K562 (cell line): ENCODE measurements at regions not wholly inside any gene's neighbourhood (a gene's known extent, or its start where the extent isn't known, plus 50 kb on each side); places are given as distances from the start of the nearest gene placed in this dataset.

ENCODE experiments used
- ATAC-seq: fragments of 200-7000 bp; cut with Tn5 transposase; 3 replicates; pipeline ENCODE4 v1.9.1; 2020; ENCODE audit warnings: moderate library complexity
- BruUV-seq: library from RNA; stranded (reverse); fragments of 400-500 nt; replicated peaks from 2 replicates; lab custom pipeline; 2021; lab: Mats Ljungman, UMichigan
- CTCF ChIA-PET: fragments of 300-600 bp; formaldehyde crosslinking; extraction: SDS; loops from one replicate; lab custom pipeline; 2021; ENCODE audit warnings: low intra/inter-chr PET ratio; lab: Yijun Ruan, JAX
- POLR2A ChIA-PET: fragments of 300-600, 350-650 bp; sonication (Branson Sonifier 250); formaldehyde crosslinking; extraction: SDS; loops from one replicate; lab custom pipeline; 2021; ENCODE audit warnings: antibody characterized with exemption, inconsistent platforms; lab: Yijun Ruan, JAX
- DNase-seq, 4 experiments: peaks; one replicate each; pipeline versions ENCODE4 v3.0.0 to v3.0.0-alpha.2; 2011 to 2018; ENCODE audit warnings: low spot score in 3 of 4, mixed read lengths in 3 of 4; ENCODE audit errors: extremely low read depth in 1 of 4
- FAIRE-seq: peaks from 2 replicates; lab custom pipeline; 2011; peaks lifted over from hg19 to GRCh38; lab: Jason Lieb, UNC
- H2AFZ ChIP-seq: 2 replicates; pipeline ENCODE4 v1.6.0; 2011; ENCODE audit warnings: low read depth, low read length, control low read depth, inconsistent platforms
- H3K27ac ChIP-seq: fragments of 200-600 bp; 3 replicates; pipeline ENCODE4 v1.8.0; 2011; ENCODE audit warnings: low read depth, mild to moderate bottlenecking, control low read depth, inconsistent platforms, low read length, moderate library complexity, mixed read lengths; ENCODE audit errors: extremely low read depth
- H3K27me3 ChIP-seq, 2 experiments: fragments of 300-600 bp in 1 of 2; 2 replicates in 1 of 2; 3 replicates in 1 of 2; pipeline versions ENCODE4 v1.6.0 to v1.8.0; 2011; ENCODE audit warnings: inconsistent platforms in 2 of 2, low read length in 2 of 2, mild to moderate bottlenecking in 1 of 2, mixed read lengths in 1 of 2, moderate library complexity in 1 of 2; ENCODE audit not compliant: control insufficient read depth in 2 of 2, insufficient read depth in 2 of 2
- H3K36me3 ChIP-seq: fragments of 300-600 bp; 3 replicates; pipeline ENCODE4 v1.8.0; 2011; ENCODE audit warnings: mild to moderate bottlenecking, low read length, inconsistent platforms; ENCODE audit not compliant: control insufficient read depth, insufficient read depth
- H3K4me1 ChIP-seq, 2 experiments: fragments of 200-600 bp in 1 of 2; replicated peaks in 1 of 2; 2 replicates in 1 of 2; 3 replicates in 1 of 2; pipeline versions ENCODE4 v1.5.1 to v1.8.0; 2011; ENCODE audit warnings: inconsistent platforms in 2 of 2, low read length in 2 of 2, mild to moderate bottlenecking in 1 of 2, mixed read lengths in 1 of 2, moderate library complexity in 1 of 2; ENCODE audit not compliant: control insufficient read depth in 2 of 2, insufficient read depth in 2 of 2
- H3K4me2 ChIP-seq: 2 replicates; pipeline ENCODE4 v1.6.1; 2011; ENCODE audit warnings: low read length, control low read depth, inconsistent platforms, mixed read lengths; ENCODE audit not compliant: insufficient read depth
- H3K4me3 ChIP-seq: fragments of 200-600 bp; sonication (generic), shearing (Covaris generic); 2 replicates; pipeline ENCODE4 v1.5.1; 2016; ENCODE audit warnings: control low read depth, inconsistent platforms
- H3K79me2 ChIP-seq: fragments of 200-600 bp; 3 replicates; pipeline ENCODE4 v1.8.0; 2011; ENCODE audit warnings: low read length, inconsistent platforms; ENCODE audit not compliant: control insufficient read depth, insufficient read depth
- H3K9ac ChIP-seq, 2 experiments: 2 replicates each; pipeline versions ENCODE4 v1.6.0 to v1.6.1; 2011; ENCODE audit warnings: low read depth in 2 of 2, low read length in 2 of 2, control low read depth in 1 of 2, inconsistent platforms in 1 of 2, mild to moderate bottlenecking in 1 of 2, mixed read lengths in 1 of 2; ENCODE audit not compliant: insufficient read depth in 1 of 2
- H3K9me1 ChIP-seq: one replicate; pipeline ENCODE4 v1.6.0; 2011; ENCODE audit warnings: inconsistent platforms, mild to moderate bottlenecking, low read length, moderate library complexity; ENCODE audit not compliant: control insufficient read depth, insufficient read depth
- H3K9me3 ChIP-seq: replicated peaks from 2 replicates; pipeline ENCODE4 v1.5.1; 2011; ENCODE audit warnings: low read depth, low read length, inconsistent platforms; ENCODE audit not compliant: control insufficient read depth, insufficient read depth
- H4K20me1 ChIP-seq: replicated peaks from 2 replicates; pipeline ENCODE4 v1.6.1; 2011; ENCODE audit warnings: low read length, inconsistent platforms, mixed read lengths; ENCODE audit not compliant: control insufficient read depth, insufficient read depth
- BDP1 ChIP-seq: IDR thresholded peaks from 3 replicates; pipeline ENCODE4 v1.6.1; 2011; ENCODE audit not compliant: insufficient read length, insufficient read depth
- CBX3 ChIP-seq, 2 experiments: IDR thresholded peaks; 1 replicate in 1 of 2; 2 replicates in 1 of 2; pipeline ENCODE4 v1.6.1; 2012; ENCODE audit warnings: inconsistent platforms in 2 of 2, low read length in 2 of 2, borderline replicate concordance in 1 of 2, control low read depth in 1 of 2
- E2F6 ChIP-seq, 2 experiments: IDR thresholded peaks; 2 replicates each; pipeline ENCODE4 v1.6.1; 2011; ENCODE audit warnings: borderline replicate concordance in 1 of 2, control low read depth in 1 of 2, low read depth in 1 of 2, low read length in 1 of 2, mild to moderate bottlenecking in 1 of 2, mixed read lengths in 1 of 2, moderate library complexity in 1 of 2; ENCODE audit not compliant: insufficient read depth in 1 of 2, insufficient read length in 1 of 2, poor library complexity in 1 of 2, severe bottlenecking in 1 of 2; ENCODE audit errors: extremely low read depth in 1 of 2
- HBP1 ChIP-seq: fragments of 450-650 bp; formaldehyde crosslinking; IDR thresholded peaks from 2 replicates; pipeline ENCODE4 v1.4.0; 2022; ENCODE audit warnings: missing genetic modification characterization
- L3MBTL2 ChIP-seq: fragments of 450-650 bp; IDR thresholded peaks from 2 replicates; pipeline ENCODE4 v1.6.1; 2016; ENCODE audit warnings: mild to moderate bottlenecking, moderate library complexity
- MAFK ChIP-seq: IDR thresholded peaks from 2 replicates; pipeline ENCODE4 v1.6.1; 2011; ENCODE audit warnings: low read length, improper control_type of control experiment
- MCM3 ChIP-seq: fragments of 450-650 bp; IDR thresholded peaks from 2 replicates; pipeline ENCODE4 v1.6.1; 2016
- MEIS2 ChIP-seq: fragments of 450-650 bp; IDR thresholded peaks from 2 replicates; pipeline ENCODE4 v1.6.1; 2014; ENCODE audit warnings: mild to moderate bottlenecking; ENCODE audit not compliant: partially characterized antibody
- PPARD ChIP-seq: fragments of 250-450 bp; sonication (Bioruptor Pico); IDR thresholded peaks from 2 replicates; pipeline ENCODE4 v1.8.0; 2022; ENCODE audit warnings: inconsistent platforms, mild to moderate bottlenecking, moderate library complexity
- RB1 ChIP-seq: fragments of 450-650 bp; IDR thresholded peaks from 2 replicates; pipeline ENCODE4 v1.6.1; 2017; ENCODE audit warnings: low read depth, mild to moderate bottlenecking
- RBM17 ChIP-seq: fragments of 200-400 bp; formaldehyde crosslinking; IDR thresholded peaks from 2 replicates; pipeline ENCODE4 v1.6.1; 2017; ENCODE audit warnings: low read depth, mild to moderate bottlenecking, low read length, borderline replicate concordance
- RBM39 ChIP-seq: fragments of 200-400 bp; formaldehyde crosslinking; optimal IDR thresholded peaks from 2 replicates; pipeline ENCODE3; 2018; ENCODE audit warnings: low read depth, low read length
- SMARCA5 ChIP-seq: fragments of 450-650 bp; IDR thresholded peaks from 2 replicates; pipeline ENCODE4 v1.6.1; 2016
- TFAP4 ChIP-seq: sonication (generic); formaldehyde crosslinking; IDR thresholded peaks from 2 replicates; pipeline ENCODE4 v1.8.0; 2022; ENCODE audit warnings: missing genetic modification reagents, mild to moderate bottlenecking, moderate library complexity, borderline replicate concordance
- ZNF561 ChIP-seq: fragments of 450-650 bp; formaldehyde crosslinking; conservative IDR thresholded peaks from 2 replicates; pipeline ENCODE4 v1.4.0; 2020; ENCODE audit warnings: mild to moderate bottlenecking, moderate library complexity
- ZNF639 ChIP-seq, 2 experiments: fragments of 200-800 bp in 1 of 2; sonication (Bioruptor generic) in 1 of 2; sonication (generic) in 1 of 2; formaldehyde crosslinking in 1 of 2; IDR thresholded peaks in 1 of 2; conservative IDR thresholded peaks in 1 of 2; 2 replicates each; pipeline versions ENCODE4 v1.5.0 to v1.6.1; 2016 to 2020; ENCODE audit warnings: missing compliant biosample characterization in 1 of 2, missing genetic modification characterization in 1 of 2, missing genetic modification reagents in 1 of 2
- WGBS: fragments of 100-300 bp; shearing (Covaris generic); methylation state at CpG from one replicate; pipeline ENCODE4 v1.1.6; 2016; ENCODE audit warnings: low coverage, mixed read lengths; ENCODE audit not compliant: insufficient coverage; ENCODE audit errors: missing lambda C conversion rate; 5-methylcytosine and 5-hydroxymethylcytosine counted together
- in situ Hi-C: fragments of 300-500 bp; cut with MboI; formaldehyde crosslinking; loops from 4 replicates; pipeline ENCODE4 v1.15.0; 2018; ENCODE audit warnings: inconsistent platforms, mixed read lengths
- intact Hi-C: fragments of 100-400 bp; cut with micrococcal nuclease; formaldehyde crosslinking; loops from 2 replicates; pipeline ENCODE4 v1.14.2; 2022
- TF ChIP-seq, protein P1 (sequence below): sonication (generic); formaldehyde crosslinking; IDR thresholded peaks from 2 replicates; pipeline ENCODE4 v1.8.1; 2023; ENCODE audit warnings: mild to moderate bottlenecking, missing genetic modification reagents

DNA sequence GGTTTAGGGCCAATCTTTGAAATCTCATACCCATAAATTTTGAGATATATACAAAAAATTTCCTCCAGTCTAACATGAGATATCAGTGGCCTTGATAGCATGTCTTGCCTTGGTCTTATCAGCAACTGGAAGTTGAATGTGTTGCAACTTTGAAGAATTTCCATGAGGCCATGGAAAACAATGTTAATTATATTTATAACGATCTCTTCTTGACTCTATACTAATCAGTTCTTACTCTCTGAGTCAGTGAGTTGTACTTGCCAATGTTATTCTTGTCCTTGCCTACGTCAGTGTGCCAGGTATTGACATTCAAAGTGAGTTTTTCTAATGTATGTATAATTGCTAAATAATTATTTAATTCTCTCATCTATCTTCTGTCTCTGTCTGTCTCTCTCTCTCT, 535.1 kb downstream of the KCNA4 start:
- H3K4me2 ChIP-seq, result no peak overlapping the region
- H3K27ac ChIP-seq, result no peak overlapping the region
- in situ Hi-C loops, result no loop called here
- DNase-seq (no peak), FAIRE-seq (no peak), ATAC-seq (no peak)
- H4K20me1 ChIP-seq, result no peaks in the 10 kb centered on the region
- H3K27me3 ChIP-seq, result no peaks in the 10 kb centered on the region
- no peaks in the 10 kb centered on the region for H3K36me3 ChIP-seq
- H3K9me3 ChIP-seq, result no peaks in the 10 kb centered on the region
- H3K4me1 ChIP-seq, result no peaks in the 10 kb centered on the region
- no peaks in the 10 kb centered on the region for H3K9me1 ChIP-seq
- CTCF ChIA-PET, result no interaction called here
- POLR2A ChIA-PET, result no interaction called here
- H3K4me3 ChIP-seq, result no peak overlapping the region
- WGBS, result 0% methylated on average over 2 of the region's 2 CpGs
- BruUV-seq, result no TSS peak
- H2AFZ ChIP-seq, result no peak overlapping the region
- no peaks in the 10 kb centered on the region for H3K79me2 ChIP-seq
- no peak overlapping the region for H3K9ac ChIP-seq
- intact Hi-C loops, result no loop called here
- TF ChIP-seq PPARD, result no peak
- TF ChIP-seq ZNF639 (CRISPR knock-in tag; conservative IDR thresholded peaks at IDR 0.05 in 1 of 2, IDR thresholded peaks at IDR 0.05 in 1 of 2), result no peak
- TF ChIP-seq L3MBTL2, result no peak
- TF ChIP-seq RBM17, result no peak
- no peak for TF ChIP-seq MAFK
- TF ChIP-seq RB1, result no peak
- TF ChIP-seq ZNF561 (CRISPR knock-in tag), result no peak
- TF ChIP-seq MEIS2, result no peak
- TF ChIP-seq, protein P1, sequence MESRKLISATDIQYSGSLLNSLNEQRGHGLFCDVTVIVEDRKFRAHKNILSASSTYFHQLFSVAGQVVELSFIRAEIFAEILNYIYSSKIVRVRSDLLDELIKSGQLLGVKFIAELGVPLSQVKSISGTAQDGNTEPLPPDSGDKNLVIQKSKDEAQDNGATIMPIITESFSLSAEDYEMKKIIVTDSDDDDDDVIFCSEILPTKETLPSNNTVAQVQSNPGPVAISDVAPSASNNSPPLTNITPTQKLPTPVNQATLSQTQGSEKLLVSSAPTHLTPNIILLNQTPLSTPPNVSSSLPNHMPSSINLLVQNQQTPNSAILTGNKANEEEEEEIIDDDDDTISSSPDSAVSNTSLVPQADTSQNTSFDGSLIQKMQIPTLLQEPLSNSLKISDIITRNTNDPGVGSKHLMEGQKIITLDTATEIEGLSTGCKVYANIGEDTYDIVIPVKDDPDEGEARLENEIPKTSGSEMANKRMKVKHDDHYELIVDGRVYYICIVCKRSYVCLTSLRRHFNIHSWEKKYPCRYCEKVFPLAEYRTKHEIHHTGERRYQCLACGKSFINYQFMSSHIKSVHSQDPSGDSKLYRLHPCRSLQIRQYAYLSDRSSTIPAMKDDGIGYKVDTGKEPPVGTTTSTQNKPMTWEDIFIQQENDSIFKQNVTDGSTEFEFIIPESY (CRISPR knock-in tag), result no peak
- TF ChIP-seq CBX3 (IDR thresholded peaks at IDR 0.05; ENCODE audit: borderline replicate concordance in 1 of 2, low read length in 2 of 2), result no peak
- no peak for TF ChIP-seq E2F6 (IDR thresholded peaks at IDR 0.05; ENCODE audit: borderline replicate concordance in 1 of 2, extremely low read depth in 1 of 2, insufficient read depth in 1 of 2, insufficient read length in 1 of 2, low read depth in 1 of 2, low read length in 1 of 2, poor library complexity in 1 of 2, severe bottlenecking in 1 of 2)
- no peak for TF ChIP-seq HBP1 (CRISPR knock-in tag)
- TF ChIP-seq BDP1, result no peak
- TF ChIP-seq TFAP4 (CRISPR knock-in tag), result no peak
- no peak for TF ChIP-seq SMARCA5
- no peak for TF ChIP-seq MCM3
- no peak for TF ChIP-seq RBM39
